GM19455 (cell line): ENCODE measurements at regions not wholly inside any gene's neighbourhood (a gene's known extent, or its start where the extent isn't known, plus 50 kb on each side); places are given as distances from the start of the nearest gene placed in this dataset.
"Not testable (repeated sequence)": the region's sequence is repeated elsewhere in the genome, so short reads cannot be mapped to it uniquely, and the experiment has no call there.

Experiments used
- ATAC-seq: cut with Tn5 transposase; IDR thresholded peaks from one replicate; pipeline ENCODE4 v1.9.1; 2021; ENCODE audit not compliant: unreplicated experiment

DNA sequence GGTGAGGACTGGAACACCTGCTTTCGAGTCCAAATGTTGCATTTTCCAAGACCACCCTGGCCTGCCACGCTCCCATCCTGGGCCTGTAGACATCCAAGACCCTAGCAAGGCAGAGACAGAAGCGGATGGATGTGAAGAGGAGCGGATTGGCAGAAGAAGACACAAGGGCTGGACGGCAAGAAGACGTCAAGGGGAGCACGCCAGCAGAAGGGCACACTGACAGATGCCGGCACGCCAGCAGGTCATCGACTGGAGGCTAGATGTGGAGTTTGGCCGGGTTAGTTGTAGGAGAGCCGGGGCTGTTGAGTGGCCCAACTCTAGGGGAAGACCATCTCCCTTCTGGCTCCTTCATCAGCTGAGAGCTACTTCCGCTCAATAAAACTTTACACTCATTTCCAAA, 251.6 kb downstream of the ZWINT start:
- no peak for ATAC-seq

DNA sequence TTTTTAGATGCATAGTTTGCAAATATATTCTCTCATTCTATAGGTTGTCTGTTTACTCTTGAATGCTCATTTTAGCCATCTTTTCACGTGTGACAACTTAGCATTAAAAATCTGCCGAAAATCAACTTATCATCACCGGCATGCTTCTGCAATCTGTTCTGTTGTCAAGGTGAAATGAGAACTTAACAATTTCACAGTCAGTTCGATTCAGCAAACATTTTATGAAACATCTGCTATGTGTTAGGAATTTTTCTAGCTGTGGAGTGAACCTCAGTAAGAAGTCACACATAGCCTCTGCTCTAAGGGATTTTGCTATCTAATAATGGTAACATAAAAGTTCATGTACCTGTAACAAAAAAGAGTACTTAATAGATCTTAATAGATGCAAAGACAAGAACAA, 256.1 kb downstream of the ZWINT start:
- ATAC-seq, result no peak

GRCh38 chr10:56104487-56104886, 256.6 kb downstream of the ZWINT start:
- ATAC-seq, result no peak

DNA sequence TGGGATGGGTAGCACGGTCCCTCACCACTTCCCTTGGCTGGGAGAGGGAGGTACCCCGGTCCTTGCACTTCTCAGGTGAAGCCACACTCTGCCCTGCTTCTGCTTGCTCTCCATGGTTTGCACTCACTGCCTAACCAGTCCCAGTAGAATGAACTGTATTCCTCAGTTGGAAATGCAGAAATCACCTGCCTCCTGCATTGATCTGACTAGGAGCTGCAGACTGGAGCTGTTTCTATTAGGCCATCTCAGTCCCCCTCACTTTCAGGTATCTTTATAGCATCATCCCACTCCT, 264.9 kb downstream of the ZWINT start:
- no peak for ATAC-seq

DNA sequence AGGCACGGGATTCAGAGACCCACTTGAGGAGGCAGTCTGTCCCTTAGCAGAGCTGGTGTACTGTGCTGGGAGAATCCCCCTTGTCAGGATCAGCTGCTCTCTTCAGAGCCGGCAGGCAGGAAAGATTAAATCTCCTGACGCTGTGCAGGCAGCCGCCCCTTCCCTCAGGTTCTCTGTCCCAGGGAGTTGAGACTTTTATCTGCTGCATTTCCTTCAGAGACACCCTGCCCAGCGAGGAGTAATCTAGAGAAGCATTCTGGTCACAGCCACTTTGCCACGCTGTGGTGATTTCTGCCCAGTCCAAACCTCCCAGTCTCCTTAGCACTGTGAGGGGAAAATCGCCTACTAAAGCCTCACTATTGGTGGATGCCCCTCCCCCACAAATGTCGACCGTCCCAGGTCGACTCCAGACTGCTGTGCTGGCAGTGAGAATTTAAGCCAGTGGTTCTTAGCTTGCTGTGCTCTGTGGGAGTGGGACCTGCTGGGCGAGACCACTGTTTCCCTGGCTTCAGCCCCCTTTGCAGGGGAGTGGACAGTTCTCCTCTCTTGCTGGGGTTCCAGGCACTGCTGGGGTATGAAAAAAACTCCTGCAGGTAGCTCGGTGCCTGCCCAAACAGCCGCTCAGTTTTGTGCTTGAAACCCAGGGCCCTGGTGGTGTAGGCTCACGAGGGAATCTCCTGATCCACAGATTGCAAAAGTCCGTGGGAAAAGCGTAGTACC, 265.4 kb downstream of the ZWINT start:
- ATAC-seq, result no peak

DNA sequence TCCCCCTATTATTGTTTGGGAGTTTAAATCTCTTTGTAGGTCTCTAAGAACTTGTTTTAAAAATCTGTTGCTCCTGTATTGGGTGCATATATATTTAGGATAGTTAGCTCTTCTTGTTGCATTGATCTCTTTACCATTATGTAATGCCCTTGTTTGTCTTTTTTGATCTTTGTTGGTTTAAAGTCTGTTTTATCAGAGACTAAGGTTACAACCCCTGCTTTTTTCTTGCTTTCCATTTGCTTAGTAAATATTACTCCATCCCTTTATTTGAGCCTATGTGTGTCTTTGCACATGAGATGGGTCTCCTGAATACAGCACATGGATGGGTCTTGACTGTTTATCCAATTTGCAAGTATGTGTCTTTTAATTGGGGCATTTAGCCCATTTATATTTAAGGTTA, 267.4 kb downstream of the ZWINT start:
- ATAC-seq, result not testable (repeated sequence)

- no peak for ATAC-seq
Observed at GRCh38 chr10:56091872-56092271, 269.2 kb downstream of the ZWINT start.

DNA sequence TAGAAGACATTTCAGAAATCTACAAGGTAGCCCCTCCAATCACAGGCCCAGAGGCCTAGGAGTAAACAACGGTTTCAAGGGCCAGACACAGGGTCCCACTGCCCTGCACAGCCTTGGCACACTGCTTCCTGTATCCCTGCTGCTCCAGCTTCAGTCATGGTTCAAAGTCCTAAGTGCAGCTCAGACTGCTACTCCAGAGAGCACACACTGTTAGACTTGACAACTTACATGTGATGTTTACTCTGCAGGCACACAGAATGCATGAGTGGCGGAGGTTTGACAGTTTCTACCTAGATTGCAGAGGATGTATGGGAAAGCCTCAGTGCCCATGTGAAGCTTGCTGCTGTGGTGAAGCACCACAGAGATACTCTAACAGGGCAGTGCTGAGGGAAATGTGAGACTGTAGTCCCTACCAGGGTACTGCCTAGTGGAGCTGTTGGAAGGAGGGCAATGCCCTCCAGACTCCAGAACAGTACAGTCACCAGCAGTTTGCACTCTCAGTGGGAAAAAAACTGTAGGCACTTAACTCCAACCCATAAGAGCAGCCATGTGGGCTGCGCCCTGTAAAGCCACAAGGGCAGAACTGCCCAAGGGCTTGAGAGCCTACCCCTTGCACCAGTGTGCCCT, 270.0 kb downstream of the ZWINT start:
- no peak for ATAC-seq

GRCh38 chr10:56085406-56086122, 275.5 kb downstream of the ZWINT start:
- no peak for ATAC-seq

GRCh38 chr10:56082169-56082568, 278.9 kb downstream of the ZWINT start:
- ATAC-seq, result no peak

GRCh38 chr10:56068473-56069263, 292.4 kb downstream of the ZWINT start:
- ATAC-seq, result no peak

DNA sequence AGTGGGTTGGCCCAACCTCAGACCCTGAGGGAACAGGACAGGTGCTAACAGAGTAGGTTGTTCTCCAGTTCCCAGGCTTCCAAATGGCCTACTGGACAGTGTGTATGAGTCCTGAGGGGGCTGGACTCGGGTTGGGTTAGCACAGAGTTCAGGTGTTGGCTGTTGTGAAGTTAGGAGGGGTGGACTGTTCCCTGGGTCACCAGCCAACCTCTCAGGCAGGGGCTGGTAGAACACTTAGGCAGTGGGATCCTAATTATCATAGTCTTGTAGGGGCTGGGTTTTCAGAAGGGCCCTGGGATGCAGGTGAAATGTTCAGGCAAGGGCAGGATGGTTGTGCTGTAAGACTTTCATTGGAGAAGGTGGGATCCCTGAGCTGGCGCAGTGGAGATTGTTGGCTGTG, 293.0 kb downstream of the ZWINT start:
- ATAC-seq, result no peak

DNA sequence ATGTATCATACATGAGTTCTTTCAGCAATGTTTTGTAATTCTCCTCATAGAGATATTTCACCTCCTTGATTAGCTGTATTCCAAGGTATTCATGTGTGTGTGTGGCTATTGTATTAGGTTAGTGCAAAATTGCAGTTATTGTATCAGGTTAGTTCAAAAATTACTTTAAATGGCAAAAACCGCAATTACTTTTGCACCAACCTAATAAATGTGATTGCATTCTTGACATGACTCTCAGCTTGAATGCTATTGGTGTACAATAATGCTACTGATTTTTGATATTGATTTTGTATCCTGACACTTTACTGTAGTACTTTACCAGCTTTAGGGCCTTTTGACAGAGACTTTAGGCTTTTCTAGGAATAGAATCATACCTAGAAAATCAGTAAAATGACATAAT, 297.4 kb downstream of the ZWINT start:
- ATAC-seq, result no peak

DNA sequence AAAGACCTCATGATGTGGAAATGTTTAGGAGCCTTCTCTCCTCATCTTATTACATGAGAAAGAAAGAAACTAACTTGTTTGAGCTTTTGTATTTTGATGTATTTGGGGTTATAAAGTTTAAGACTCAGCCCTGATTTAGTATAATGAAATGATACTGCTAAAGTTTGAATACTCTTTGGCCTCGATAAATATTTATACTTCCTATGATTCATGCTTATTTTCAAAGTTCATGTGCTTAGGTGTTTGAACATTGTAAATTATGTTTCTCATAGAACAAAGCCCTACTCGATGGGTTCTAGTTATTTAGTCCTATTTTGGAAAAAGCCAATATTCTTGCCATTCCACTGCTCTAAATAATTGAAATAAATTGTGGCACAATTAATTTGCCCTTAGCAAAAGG, 303.2 kb downstream of the ZWINT start:
- no peak for ATAC-seq

- no peak for ATAC-seq
Observed at GRCh38 chr10:56035489-56035888, 325.6 kb downstream of the ZWINT start.

DNA sequence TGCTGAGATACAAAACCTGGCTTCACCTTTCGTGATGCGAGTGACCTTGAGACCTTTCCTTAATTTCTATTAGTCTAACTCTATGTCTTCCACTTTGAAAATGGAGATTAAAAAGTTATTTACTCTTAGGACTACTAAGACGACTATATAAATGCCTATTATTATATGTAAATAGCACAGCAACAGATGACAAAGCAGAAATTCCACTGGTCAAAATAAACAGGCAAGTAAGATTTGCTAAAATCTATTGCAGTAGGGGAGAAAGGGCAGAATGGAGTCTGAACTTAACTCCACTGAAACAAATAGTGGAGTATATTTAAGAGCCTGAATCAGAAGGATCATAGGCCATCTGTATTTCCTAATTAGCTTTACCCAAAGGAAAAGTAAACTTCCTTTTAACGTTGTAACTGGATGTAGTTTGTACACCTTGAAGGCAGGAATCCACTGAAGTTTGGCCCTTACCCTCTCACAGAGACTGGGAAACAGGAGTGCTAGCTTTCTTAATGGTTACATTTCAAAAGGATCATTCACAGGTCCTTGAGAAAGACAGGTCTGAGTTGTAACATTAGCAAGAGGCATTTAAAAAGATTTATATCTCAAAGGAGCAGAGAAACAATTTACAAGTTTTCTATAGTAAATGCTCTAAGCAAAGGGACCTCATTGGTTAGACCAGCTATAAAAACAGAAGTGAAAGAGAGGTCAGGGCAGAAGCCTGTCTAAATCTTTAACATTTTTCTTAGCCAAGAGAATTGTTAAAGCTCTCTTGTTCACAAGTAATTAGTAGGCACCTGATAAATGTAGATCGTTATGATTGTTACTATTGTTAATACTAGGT, 332.5 kb downstream of the ZWINT start:
- ATAC-seq, result no peak

DNA sequence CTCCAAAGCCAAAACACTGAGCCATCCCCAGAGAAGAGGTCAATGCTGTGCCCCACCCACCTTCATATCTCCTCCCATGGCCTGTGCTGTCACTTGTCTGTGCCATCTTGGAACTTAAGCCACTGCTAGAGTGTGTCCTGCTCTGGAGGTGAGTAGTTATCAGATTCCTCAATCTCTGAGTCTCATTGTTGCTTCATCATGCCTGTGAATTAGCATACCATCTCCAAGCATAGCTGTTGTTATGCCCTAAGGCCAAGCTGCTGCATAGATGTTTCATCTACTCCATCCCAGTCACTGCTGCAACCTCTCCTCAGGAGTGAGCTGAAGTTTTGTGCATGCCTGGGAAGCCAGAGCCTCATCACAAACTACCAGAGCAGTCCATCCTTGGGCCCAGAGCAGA, 349.0 kb downstream of the ZWINT start:
- ATAC-seq, result no peak

GRCh38 chr10:56003555-56003954, 357.5 kb downstream of the ZWINT start:
- no peak for ATAC-seq

- no peak for ATAC-seq
Observed at GRCh38 chr10:55989188-55989587, 371.9 kb downstream of the ZWINT start.

DNA sequence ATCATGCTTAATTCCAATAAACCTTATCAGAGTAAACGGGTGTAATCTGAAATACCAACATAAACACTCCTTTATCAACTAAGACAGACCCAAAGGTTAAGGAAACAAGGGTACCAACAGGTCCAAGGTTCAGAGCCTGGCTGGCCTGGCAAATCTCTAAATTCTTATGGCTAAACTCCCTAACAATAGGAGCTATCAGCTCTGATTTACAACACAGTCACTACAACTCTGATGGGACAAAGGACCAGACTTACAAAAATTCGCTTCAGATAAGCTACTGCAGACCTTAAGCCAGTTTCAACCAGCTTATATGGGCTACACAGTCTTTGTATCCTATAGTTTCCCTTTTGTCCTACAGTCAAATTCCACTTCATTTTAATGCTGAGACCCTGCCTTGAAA, 381.9 kb downstream of the ZWINT start:
- ATAC-seq, result no peak

GRCh38 chr10:55966101-55966500, 395.0 kb downstream of the ZWINT start:
- no peak for ATAC-seq
